ENCODE measurements at regions not wholly inside any gene's neighbourhood (a gene's known extent, or its start where the extent isn't known, plus 50 kb on each side); places are given as distances from the start of the nearest gene placed in this dataset.

DNA sequence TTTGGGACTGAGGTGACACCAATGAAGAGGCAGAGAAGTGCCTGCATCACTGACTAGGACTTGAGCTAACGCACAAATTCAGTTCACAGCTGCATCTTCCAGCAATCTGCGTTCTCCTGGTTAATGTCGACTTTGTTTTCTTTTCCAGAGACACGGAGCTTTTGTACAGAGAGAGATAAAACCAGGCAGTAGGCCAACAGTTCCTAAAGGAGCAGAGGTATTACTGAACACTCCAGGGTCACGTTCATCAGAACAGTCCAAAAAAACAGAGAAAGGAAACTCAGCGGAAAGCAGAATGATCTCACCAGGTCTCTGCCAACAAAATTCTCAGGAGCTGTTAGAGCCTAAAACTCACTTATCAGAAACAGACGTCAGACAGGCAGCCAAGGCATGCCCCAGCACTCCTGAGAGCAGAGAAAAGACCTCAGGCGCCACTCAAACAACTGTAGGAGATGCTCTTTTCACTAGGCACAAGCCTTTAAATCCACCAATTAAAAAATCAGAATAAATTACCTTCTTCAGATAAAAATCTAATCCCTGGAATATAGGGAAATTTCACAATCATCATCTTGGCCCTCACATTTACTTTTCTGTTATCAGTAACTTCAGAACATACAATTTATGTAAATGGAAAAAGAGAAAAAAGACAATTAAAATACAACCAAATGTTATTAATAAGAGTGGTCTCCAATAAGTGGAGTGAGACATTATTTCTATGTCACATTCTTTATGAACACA lies 95.9 kb upstream of the SPTBN1 start:
- peaks cover 7% of the 10 kb centered on the region for H3K9me3 Mint-ChIP-seq
- peaks cover 3% of the 10 kb centered on the region for H3K36me3 Mint-ChIP-seq
- H3K4me3 Mint-ChIP-seq: no peak overlapping the region
- DNase-seq: no peak
- no peaks in the 10 kb centered on the region for H3K4me1 Mint-ChIP-seq
- H3K27me3 Mint-ChIP-seq: peaks cover 7% of the 10 kb centered on the region
- H3K27ac Mint-ChIP-seq: no peak overlapping the region

DNA sequence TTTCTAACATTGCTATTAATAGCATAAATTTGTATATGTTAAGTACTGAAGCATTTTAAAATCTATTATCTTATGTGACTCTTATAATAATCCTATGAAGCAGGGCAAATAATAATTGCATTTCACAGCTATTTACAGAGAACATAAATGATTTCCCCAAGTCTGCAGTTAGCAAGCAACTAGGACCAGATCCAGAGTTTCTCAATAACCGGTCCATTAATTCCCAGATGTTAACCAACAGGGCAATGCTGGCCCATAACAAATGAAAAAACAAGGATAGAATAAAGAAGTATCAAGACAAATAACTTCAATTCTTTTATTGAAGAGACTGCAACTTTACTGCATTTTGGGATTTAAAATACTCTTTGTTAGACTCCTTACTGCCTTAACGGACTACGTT lies 91.7 kb upstream of the SPTBN1 start:
- H3K9me3 Mint-ChIP-seq: peaks cover 22% of the 10 kb centered on the region
- H3K27me3 Mint-ChIP-seq: peaks cover 12% of the 10 kb centered on the region

DNA sequence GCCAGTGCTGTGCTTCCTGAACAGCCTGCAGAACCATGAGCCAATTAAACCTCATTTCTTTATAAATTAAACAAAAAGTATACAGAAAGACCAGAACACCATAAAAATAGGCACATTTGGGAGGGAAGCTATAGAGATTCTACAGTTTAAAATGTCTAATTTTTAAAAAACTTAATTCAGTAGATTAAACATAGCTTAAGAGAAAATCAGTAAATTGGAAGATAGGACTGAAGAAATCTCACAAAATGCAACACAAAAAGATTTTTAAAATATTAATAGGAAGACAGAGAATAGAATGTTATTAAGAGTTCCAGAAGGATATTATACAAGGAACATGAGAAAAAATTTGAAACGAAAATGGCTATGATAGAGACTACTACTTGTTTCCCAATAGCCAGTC lies 90.5 kb upstream of the SPTBN1 start:
- H3K36me3 Mint-ChIP-seq: peaks cover 3% of the 10 kb centered on the region
- H3K27ac Mint-ChIP-seq: no peak overlapping the region
- no peak overlapping the region for H3K4me3 Mint-ChIP-seq
- no peak for DNase-seq
- H3K9me3 Mint-ChIP-seq: peaks cover 22% of the 10 kb centered on the region
- H3K27me3 Mint-ChIP-seq: peaks cover 5% of the 10 kb centered on the region
- H3K4me1 Mint-ChIP-seq: no peaks in the 10 kb centered on the region

More for the DNA sequence above, 91.7 kb upstream of the SPTBN1 start:
- H3K27ac Mint-ChIP-seq: no peak overlapping the region
- H3K4me3 Mint-ChIP-seq: no peak overlapping the region
- H3K4me1 Mint-ChIP-seq: no peaks in the 10 kb centered on the region
- peaks cover 3% of the 10 kb centered on the region for H3K36me3 Mint-ChIP-seq
- DNase-seq: no peak

DNA sequence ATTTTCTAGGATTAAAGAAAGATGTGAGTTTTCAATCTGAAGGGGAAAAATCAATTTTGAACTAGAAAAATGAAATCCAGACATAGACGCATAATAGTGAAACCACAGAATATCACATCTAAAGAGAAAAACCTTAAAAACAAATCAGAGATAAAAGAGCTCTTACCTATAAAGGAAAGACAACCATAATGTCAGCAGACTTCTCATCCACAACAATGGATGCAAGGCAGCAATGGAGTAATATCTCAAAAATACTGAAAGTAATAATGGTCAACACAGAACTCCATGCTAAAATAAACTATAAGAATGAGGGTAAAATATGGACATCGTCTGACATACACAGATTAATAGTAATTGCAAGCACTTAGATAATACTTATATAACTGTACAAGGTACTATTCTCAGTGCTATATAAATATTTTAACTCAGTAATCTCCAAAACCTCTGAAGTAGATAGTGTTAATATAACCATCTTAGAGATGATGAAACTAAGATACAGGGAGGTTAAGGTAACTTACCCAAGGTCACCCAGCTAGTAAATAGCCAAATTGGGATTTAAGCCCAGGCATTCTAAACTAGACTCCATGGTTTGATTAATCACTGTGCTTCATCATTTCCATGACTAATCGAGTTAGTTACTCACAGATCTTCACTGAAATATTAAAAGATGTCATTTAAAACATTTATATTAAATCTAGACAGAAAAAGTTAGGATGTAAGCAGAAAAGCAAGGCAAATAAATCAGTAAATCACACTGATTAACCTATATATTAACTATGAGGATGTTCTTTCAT lies 89.4 kb upstream of the SPTBN1 start:
- H3K27me3 Mint-ChIP-seq: peaks cover 5% of the 10 kb centered on the region
- H3K4me3 Mint-ChIP-seq: no peak overlapping the region
- no peaks in the 10 kb centered on the region for H3K4me1 Mint-ChIP-seq
- DNase-seq: no peak
- H3K27ac Mint-ChIP-seq: no peak overlapping the region
- H3K9me3 Mint-ChIP-seq: peaks cover 22% of the 10 kb centered on the region
- peaks cover 3% of the 10 kb centered on the region for H3K36me3 Mint-ChIP-seq

DNA sequence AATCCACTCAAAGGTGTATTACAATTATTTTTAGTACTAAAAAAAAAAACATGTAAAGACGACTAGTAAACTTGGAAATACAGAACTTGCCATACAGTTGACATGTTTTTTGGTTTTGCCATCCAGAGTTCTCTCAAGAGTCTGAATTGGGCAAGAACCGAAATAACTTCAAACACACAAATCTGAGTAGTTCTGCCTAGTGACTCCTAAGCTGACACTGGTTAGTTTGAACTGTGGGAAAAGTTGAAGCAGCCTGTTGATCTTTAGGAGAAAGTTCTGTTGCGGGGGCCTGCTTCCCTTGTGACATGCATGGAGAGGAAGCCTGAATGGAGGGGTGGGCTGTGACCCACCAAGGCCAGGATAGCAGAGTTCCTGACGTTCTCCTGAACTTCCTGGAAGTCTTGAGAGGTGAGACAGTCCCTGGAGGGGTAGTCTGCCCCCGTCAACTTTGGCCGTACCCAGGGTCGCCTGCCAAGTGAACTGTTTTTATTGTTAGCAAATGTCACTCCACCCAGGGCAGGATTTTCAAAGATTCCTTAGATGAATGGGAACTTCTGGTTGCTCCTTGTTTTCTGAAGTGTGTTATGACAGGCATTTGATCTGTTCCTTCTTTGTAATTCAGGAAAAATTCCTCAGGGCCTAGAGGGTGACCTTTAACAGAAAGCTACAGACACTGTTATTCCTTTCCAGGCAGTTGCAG lies 85.6 kb upstream of the SPTBN1 start:
- peaks cover 16% of the 10 kb centered on the region for H3K9me3 Mint-ChIP-seq
- peaks cover 5% of the 10 kb centered on the region for H3K27me3 Mint-ChIP-seq
- no peak for DNase-seq
- H3K4me3 Mint-ChIP-seq: no peak overlapping the region
- H3K27ac Mint-ChIP-seq: no peak overlapping the region
- no peaks in the 10 kb centered on the region for H3K36me3 Mint-ChIP-seq
- H3K4me1 Mint-ChIP-seq: no peaks in the 10 kb centered on the region

DNA sequence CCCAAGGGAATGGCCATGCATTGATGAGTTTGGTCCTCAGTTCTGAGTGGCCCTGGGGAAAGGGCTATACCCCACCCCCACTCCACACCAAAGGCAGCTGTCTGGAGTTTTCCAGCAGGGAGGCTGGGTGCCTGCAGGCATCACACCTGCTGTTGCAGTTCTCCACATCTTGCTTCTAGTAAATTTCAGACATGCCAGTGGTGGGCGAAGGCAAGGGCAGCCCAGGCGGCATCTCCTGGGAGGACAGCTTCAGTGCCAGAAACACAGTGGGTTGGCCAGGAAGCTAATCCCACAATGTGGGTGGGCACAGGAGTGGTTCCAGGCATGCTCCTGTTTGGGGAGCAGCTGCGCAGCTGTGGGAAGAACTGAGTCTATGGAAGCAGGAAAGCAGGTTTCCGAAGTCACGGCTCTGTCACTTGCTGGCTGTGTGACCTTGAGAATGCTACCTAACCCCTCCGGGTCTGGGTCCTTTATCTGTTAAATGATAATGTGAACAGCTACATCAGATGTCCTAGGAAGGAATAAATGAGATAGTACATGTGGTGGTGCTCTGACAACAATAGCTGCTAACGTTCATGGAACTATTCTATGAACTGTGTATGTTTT lies 84.6 kb upstream of the SPTBN1 start:
- Mint-ChIP-seq H3K4me1 (no peaks in the 10 kb centered on the region), H3K27me3 (peaks cover 5% of the 10 kb centered on the region), H3K4me3 (no peak overlapping the region), H3K9me3 (peaks cover 13% of the 10 kb centered on the region), H3K27ac (no peak overlapping the region), H3K36me3 (no peaks in the 10 kb centered on the region)
- DNase-seq: no peak

DNA sequence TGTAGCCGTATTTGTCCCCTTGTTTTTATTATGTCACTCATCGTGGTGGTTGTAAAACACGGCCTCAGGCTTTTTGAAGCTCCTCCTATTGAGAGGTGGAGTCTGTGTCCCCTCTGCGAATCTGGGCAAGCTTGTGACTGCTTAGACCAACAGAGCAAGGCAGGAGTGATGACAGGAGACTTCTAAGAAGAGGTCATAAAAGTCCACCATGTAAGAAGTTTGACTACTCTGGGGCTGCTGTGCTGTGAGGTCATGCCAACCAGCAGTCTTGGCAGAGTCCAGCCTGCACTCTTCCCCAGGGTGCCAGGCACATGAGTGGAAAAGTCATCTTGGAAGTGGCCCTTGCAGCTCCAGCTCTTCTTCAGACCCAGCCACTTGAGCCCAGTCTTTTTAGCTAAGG lies 83.8 kb upstream of the SPTBN1 start:
- DNase-seq: no peak
- Mint-ChIP-seq H3K36me3 (no peaks in the 10 kb centered on the region), H3K4me3 (no peak overlapping the region), H3K27ac (no peak overlapping the region), H3K4me1 (no peaks in the 10 kb centered on the region), H3K9me3 (peaks cover 12% of the 10 kb centered on the region), H3K27me3 (peaks cover 5% of the 10 kb centered on the region)

DNA sequence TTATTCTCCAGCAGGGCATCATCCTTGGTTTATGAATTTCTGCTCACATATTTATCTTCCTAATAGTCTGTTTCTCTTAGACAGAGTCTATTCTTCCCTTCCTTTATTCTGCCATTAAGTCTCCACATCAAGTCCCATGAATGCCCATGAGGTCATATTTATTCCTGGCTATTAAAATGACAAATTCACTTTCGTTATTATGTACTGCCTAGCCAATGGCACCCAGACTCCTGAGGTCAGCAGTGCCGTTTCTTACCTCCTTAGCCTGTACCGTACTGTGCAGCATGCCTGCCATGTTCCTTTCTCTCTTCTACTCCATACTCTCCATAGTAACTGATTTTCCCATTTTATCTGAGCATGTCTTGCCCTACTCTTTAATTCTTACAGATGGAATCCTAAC lies 82.3 kb upstream of the SPTBN1 start:
- peaks cover 4% of the 10 kb centered on the region for H3K27me3 Mint-ChIP-seq
- peaks cover 4% of the 10 kb centered on the region for H3K9me3 Mint-ChIP-seq
- no peak for DNase-seq
- H3K4me3 Mint-ChIP-seq: no peak overlapping the region
- H3K36me3 Mint-ChIP-seq: no peaks in the 10 kb centered on the region
- no peaks in the 10 kb centered on the region for H3K4me1 Mint-ChIP-seq
- H3K27ac Mint-ChIP-seq: no peak overlapping the region

DNA sequence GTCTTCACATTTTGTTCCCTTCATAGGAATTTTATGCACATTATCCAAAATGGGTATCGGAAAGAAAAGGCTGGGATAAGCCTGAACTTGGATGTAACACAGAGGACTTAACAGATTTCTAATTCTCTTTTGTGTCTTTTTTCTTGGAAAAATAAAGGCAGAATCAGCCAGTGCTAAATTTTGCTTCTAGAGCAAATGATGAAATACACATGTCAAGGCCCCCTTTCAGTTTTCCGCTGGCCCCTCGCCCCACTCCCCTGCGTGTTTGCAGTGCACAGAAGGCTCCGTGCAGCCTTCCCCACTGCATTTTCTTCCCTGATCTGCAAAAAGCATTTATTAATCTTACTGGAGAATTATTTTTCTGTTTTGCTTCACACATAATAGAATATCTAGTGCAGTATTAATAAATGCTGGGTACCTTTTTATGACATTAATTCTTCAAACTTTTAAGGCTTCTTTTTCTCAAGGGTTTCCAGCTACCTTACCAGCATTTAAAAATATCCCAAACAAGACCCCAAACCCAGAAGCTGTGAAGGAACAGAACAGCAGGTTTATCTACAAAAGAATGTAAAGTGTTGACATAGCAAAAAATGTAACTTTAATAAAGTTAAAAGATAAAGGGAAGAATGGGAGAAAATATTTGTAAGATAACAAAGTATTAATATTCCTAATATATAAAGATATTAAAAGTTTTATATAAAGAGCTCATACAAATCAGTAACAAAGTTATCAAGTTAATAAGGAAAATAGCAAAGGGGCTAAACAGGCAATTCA lies 81.3 kb upstream of the SPTBN1 start:
- H3K4me3 Mint-ChIP-seq: no peak overlapping the region
- H3K9me3 Mint-ChIP-seq: no peaks in the 10 kb centered on the region
- no peak for DNase-seq
- H3K4me1 Mint-ChIP-seq: no peaks in the 10 kb centered on the region
- no peaks in the 10 kb centered on the region for H3K27me3 Mint-ChIP-seq
- H3K27ac Mint-ChIP-seq: no peak overlapping the region
- H3K36me3 Mint-ChIP-seq: no peaks in the 10 kb centered on the region

DNA sequence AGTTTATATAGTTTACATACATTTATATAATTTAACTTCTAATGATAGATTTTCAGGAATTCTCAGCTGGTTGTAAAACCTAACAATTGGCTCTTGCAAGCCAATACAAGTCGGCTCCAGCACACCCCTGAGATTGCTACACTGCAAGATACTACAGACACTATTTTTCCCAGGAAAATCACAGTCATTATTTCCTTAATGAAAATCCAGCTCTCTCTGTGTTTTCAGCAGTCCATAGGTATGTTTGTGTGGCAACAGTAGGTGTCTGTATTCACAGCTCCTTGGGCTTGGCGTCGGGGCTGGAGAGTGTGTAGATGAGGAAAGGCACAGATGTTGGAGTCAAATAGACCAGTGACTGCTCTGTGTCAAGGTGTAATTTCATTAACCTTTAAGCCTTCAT lies 78.7 kb upstream of the SPTBN1 start:
- DNase-seq: no peak
- Mint-ChIP-seq H3K9me3 (no peaks in the 10 kb centered on the region), H3K27me3 (no peaks in the 10 kb centered on the region), H3K36me3 (no peaks in the 10 kb centered on the region), H3K4me3 (no peak overlapping the region), H3K4me1 (no peaks in the 10 kb centered on the region), H3K27ac (no peak overlapping the region)

DNA sequence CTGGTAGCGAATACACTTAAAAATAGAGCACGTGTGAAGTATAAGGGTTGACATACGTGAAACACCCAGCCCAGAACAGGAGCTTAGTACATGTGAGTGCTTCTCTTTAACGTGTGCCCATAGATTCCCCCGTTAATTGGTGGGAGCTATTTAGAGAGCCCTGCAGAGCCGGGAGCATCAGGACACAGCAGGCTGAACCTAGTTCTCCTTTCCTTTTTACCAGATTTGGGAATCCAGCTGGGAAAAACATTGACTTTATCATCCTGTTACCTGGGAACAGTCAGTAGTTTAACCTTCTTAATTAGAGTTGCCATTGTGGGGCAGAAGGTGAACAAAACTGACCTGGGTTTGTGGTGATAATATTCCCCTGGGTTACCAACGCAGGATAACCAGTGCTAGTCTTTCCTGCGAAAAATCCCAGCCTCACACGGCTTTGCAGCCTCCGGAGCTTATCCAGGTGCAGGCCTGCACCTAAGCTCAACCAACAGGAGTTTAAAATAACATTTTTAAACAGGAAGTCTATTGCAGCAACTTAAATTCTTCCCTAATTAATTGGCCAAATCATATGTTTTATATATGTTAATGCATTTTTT lies 78.1 kb upstream of the SPTBN1 start:
- no peaks in the 10 kb centered on the region for H3K9me3 Mint-ChIP-seq
- H3K36me3 Mint-ChIP-seq: no peaks in the 10 kb centered on the region
- no peak for DNase-seq
- H3K4me3 Mint-ChIP-seq: no peak overlapping the region
- no peaks in the 10 kb centered on the region for H3K27me3 Mint-ChIP-seq
- H3K4me1 Mint-ChIP-seq: no peaks in the 10 kb centered on the region
- no peak overlapping the region for H3K27ac Mint-ChIP-seq

DNA sequence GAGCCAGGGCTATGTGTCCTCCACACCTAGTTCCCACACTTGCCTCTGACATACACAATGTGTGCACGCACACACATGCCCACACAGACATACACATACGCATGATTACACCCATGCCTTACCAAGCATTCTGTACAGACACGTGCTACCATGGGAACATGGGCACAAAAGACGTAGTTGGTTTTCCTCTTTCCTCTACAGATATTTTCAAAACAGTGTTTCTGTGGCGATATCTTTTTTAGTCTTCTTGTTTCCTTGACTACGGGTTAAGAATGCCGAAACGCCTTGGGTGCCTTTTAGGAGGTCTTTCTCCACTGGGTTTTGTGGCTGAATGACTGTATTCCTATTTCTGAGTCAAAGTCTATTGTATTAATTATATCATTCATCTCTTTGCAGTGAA lies 75.5 kb upstream of the SPTBN1 start:
- H3K4me1 Mint-ChIP-seq: no peaks in the 10 kb centered on the region
- H3K27ac Mint-ChIP-seq: no peak overlapping the region
- H3K27me3 Mint-ChIP-seq: no peaks in the 10 kb centered on the region
- H3K9me3 Mint-ChIP-seq: no peaks in the 10 kb centered on the region
- no peak overlapping the region for H3K4me3 Mint-ChIP-seq
- DNase-seq: no peak
- H3K36me3 Mint-ChIP-seq: no peaks in the 10 kb centered on the region

DNA sequence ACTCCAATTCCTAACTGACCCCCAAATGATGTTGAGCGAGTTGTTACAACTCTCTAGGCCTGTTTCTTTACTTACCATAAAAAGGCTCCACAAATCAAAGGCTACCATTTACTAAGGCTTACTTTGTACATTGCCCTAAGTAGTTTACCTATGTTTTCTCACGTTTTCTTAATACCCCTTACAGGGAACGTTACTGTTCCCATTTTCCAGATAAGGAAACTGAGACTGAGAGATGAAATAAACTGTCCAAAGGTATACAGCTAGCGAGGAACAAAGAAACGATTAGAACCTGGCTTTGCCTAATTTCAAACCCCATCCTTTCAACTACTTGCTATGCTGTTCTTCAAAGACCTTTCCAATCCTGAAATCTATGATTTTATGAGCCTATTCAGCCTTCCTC lies 74.8 kb upstream of the SPTBN1 start:
- H3K27ac Mint-ChIP-seq: no peak overlapping the region
- H3K9me3 Mint-ChIP-seq: no peaks in the 10 kb centered on the region
- no peak overlapping the region for H3K4me3 Mint-ChIP-seq
- H3K4me1 Mint-ChIP-seq: no peaks in the 10 kb centered on the region
- no peaks in the 10 kb centered on the region for H3K27me3 Mint-ChIP-seq
- no peaks in the 10 kb centered on the region for H3K36me3 Mint-ChIP-seq
- DNase-seq: no peak

DNA sequence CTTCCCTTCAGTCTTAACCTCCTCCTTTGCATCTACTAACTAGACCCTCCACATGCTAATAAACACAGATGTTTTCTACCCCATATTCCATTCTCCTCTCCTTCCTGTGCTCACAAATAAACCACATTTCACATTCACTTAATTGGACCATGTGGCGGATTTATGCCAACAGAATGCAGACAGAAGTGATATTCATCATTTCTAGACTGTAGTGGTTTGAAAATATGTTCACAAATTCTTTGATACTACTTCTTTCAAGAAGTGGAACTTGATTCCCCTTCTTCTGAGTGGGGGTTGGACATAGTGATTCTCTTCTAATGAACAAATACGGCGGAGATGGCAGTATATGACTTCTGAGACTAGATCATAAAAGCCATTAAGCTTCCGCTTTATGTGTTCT lies 73.5 kb upstream of the SPTBN1 start:
- DNase-seq: no peak
- H3K36me3 Mint-ChIP-seq: no peaks in the 10 kb centered on the region
- no peaks in the 10 kb centered on the region for H3K27me3 Mint-ChIP-seq
- H3K4me1 Mint-ChIP-seq: no peaks in the 10 kb centered on the region
- no peak overlapping the region for H3K27ac Mint-ChIP-seq
- no peak overlapping the region for H3K4me3 Mint-ChIP-seq
- no peaks in the 10 kb centered on the region for H3K9me3 Mint-ChIP-seq
